ENCODE measurements at regions not wholly inside any gene's neighbourhood (a gene's known extent, or its start where the extent isn't known, plus 50 kb on each side); places are given as distances from the start of the nearest gene placed in this dataset.

- TF ChIP-seq, protein P1, sequence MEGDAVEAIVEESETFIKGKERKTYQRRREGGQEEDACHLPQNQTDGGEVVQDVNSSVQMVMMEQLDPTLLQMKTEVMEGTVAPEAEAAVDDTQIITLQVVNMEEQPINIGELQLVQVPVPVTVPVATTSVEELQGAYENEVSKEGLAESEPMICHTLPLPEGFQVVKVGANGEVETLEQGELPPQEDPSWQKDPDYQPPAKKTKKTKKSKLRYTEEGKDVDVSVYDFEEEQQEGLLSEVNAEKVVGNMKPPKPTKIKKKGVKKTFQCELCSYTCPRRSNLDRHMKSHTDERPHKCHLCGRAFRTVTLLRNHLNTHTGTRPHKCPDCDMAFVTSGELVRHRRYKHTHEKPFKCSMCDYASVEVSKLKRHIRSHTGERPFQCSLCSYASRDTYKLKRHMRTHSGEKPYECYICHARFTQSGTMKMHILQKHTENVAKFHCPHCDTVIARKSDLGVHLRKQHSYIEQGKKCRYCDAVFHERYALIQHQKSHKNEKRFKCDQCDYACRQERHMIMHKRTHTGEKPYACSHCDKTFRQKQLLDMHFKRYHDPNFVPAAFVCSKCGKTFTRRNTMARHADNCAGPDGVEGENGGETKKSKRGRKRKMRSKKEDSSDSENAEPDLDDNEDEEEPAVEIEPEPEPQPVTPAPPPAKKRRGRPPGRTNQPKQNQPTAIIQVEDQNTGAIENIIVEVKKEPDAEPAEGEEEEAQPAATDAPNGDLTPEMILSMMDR (conservative IDR thresholded peaks at IDR 0.05 in 1 of 2, IDR thresholded peaks at IDR 0.05 in 1 of 2; ENCODE audit: low read depth in 1 of 2, low read length in 2 of 2): no peak
- no peak for TF ChIP-seq EZH2 (IDR thresholded peaks at IDR 0.05; ENCODE audit: low read length, missing control alignments)
These were observed 53.5 kb upstream of the DBX1 start for GRCh38 chr11:20213790-20214189.

Measured in fibroblast of lung (primary cell).